RWPE2 (cell line): ENCODE measurements at regions not wholly inside any gene's neighbourhood (a gene's known extent, or its start where the extent isn't known, plus 50 kb on each side); places are given as distances from the start of the nearest gene placed in this dataset.

ENCODE experiments used
- ATAC-seq: fragments of 200-7000 bp; cut with Tn5 transposase; 3 replicates; pipeline ENCODE4 v1.9.1; 2021; ENCODE audit warnings: low read depth
- DNase-seq: peaks from one replicate; pipeline ENCODE4 v3.0.0-alpha.2; 2020; ENCODE audit warnings: low spot score
- H3K27ac ChIP-seq: fragments of 450-650 bp; 2 replicates; pipeline ENCODE4 v1.5.1; 2017; ENCODE audit warnings: mild to moderate bottlenecking; ENCODE audit not compliant: poor library complexity, severe bottlenecking
- H3K27me3 ChIP-seq: fragments of 250-450 bp; sonication (Bioruptor Pico); 2 replicates; pipeline ENCODE4 v1.5.1; 2021; ENCODE audit warnings: mild to moderate bottlenecking, moderate library complexity; ENCODE audit not compliant: insufficient read depth, poor library complexity, severe bottlenecking
- H3K36me3 ChIP-seq: fragments of 250-450 bp; sonication (Bioruptor Pico); 2 replicates; pipeline ENCODE4 v1.5.1; 2020; ENCODE audit warnings: low read depth, mild to moderate bottlenecking, moderate library complexity
- H3K4me1 ChIP-seq: fragments of 250-450 bp; sonication (Bioruptor Pico); 2 replicates; pipeline ENCODE4 v1.5.1; 2021; ENCODE audit warnings: mild to moderate bottlenecking, moderate library complexity; ENCODE audit not compliant: insufficient read depth, poor library complexity, severe bottlenecking
- H3K4me3 ChIP-seq: fragments of 250-450 bp; sonication (Bioruptor Pico); 2 replicates; pipeline ENCODE4 v1.5.1; 2021; ENCODE audit warnings: mild to moderate bottlenecking, moderate library complexity; ENCODE audit not compliant: severe bottlenecking
- H3K9me3 ChIP-seq: fragments of 250-450 bp; sonication (Bioruptor Pico); 2 replicates; pipeline ENCODE4 v1.5.1; 2021; ENCODE audit warnings: mild to moderate bottlenecking, moderate library complexity; ENCODE audit not compliant: severe bottlenecking
- TF ChIP-seq, protein P1 (sequence below): fragments of 450-650 bp; IDR thresholded peaks from one replicate; pipeline ENCODE4 v1.5.1; 2017; ENCODE audit warnings: mild to moderate bottlenecking, moderate library complexity; ENCODE audit not compliant: poor library complexity, severe bottlenecking

DNA sequence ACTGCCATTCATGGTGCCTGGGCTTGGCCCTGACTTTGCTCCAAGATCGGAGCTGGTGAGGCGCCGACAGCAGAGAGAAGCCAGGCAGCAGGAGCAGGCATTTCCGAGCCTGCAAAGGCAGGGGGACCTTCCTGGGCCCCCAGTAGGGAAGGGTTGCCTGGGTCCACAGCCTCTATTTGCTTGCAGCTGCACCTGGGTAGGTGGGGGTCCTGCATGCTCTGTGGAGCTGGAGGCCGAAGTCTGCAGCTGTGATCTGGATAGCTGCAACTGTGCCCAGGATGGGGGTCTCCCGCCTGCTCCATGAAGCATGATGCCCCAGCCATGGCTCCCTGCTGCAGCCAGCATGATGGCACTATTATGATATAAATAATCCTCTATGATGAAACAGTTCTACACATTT lies 2144.2 kb downstream of the PCDH9 start:
- no peak overlapping the region for H3K27ac ChIP-seq
- no peak overlapping the region for H3K4me3 ChIP-seq
- H3K9me3 ChIP-seq = no peaks in the 10 kb centered on the region
- no peak for ATAC-seq
- no peaks in the 10 kb centered on the region for H3K4me1 ChIP-seq
- DNase-seq = no peak
- no peaks in the 10 kb centered on the region for H3K36me3 ChIP-seq
- TF ChIP-seq, protein P1, sequence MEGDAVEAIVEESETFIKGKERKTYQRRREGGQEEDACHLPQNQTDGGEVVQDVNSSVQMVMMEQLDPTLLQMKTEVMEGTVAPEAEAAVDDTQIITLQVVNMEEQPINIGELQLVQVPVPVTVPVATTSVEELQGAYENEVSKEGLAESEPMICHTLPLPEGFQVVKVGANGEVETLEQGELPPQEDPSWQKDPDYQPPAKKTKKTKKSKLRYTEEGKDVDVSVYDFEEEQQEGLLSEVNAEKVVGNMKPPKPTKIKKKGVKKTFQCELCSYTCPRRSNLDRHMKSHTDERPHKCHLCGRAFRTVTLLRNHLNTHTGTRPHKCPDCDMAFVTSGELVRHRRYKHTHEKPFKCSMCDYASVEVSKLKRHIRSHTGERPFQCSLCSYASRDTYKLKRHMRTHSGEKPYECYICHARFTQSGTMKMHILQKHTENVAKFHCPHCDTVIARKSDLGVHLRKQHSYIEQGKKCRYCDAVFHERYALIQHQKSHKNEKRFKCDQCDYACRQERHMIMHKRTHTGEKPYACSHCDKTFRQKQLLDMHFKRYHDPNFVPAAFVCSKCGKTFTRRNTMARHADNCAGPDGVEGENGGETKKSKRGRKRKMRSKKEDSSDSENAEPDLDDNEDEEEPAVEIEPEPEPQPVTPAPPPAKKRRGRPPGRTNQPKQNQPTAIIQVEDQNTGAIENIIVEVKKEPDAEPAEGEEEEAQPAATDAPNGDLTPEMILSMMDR = no peak
- H3K27me3 ChIP-seq = no peaks in the 10 kb centered on the region

DNA sequence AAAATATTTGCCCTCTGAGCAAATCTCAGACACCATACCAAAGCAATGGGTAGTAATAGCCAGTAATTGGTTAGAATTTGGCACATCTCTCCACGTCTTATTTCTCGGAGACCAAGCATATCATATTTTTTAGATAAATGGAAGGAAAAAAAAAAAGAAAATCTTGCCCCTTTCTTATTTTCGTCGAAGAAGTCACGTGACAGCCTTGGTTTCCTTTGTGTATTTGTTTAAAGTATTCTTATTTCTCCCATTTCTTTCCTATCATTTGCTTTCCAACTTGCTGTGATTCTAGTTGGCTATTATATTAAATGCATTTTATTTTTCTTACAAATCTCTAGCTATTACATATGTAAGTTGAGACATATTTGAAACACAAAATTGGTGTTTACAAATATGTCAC lies 2155.9 kb downstream of the PCDH9 start:
- H3K4me3 ChIP-seq = no peak overlapping the region
- ATAC-seq (no peak), DNase-seq (no peak)
- H3K27me3 ChIP-seq = no peaks in the 10 kb centered on the region
- H3K9me3 ChIP-seq = no peaks in the 10 kb centered on the region
- H3K36me3 ChIP-seq = no peaks in the 10 kb centered on the region
- H3K27ac ChIP-seq = no peak overlapping the region
- TF ChIP-seq, protein P1 = no peak
- no peaks in the 10 kb centered on the region for H3K4me1 ChIP-seq

DNA sequence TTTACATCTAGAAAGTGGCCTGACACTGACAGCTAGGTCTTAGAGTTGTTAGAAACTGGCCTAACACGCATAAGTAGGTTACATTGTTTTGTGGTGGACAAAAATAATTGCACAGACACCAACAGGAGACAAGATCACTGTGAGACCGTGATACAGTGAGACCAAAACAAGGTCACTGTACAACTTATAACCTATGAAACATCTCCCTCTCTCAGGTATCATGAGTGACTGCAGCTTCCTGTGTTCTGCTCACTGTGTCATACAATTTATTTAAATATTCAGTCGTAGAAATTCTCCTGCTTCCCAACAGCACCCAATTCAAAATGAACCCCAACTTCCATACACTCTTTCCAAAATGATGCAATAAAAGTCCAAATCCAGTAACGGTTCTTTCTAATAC lies 2165.2 kb downstream of the PCDH9 start:
- Histone ChIP-seq H3K4me3 (no peak overlapping the region), H3K9me3 (no peaks in the 10 kb centered on the region), H3K4me1 (no peaks in the 10 kb centered on the region), H3K36me3 (no peaks in the 10 kb centered on the region), H3K27me3 (no peaks in the 10 kb centered on the region), H3K27ac (no peak overlapping the region)
- DNase-seq (no peak), ATAC-seq (no peak)
- TF ChIP-seq, protein P1 = no peak

DNA sequence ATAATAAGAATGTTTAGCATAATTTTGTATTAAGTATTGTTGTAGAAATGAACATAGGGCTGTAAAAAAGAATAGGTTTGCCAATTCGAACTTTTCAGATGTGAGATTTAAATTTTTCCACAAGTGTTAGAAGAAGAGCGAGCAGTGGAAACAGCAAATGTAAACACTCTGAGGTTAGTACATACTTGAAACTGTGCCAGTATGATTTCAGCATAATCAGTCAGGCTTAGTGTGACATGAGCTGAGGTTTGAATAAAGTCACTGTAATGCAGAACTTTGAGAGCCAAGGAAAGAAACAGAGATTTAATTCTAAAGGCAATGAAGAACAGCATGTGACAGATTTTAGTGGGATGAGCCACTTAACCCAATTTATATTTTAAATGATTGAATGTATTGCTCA lies 2166.4 kb downstream of the PCDH9 start:
- H3K4me3 ChIP-seq = no peak overlapping the region
- H3K9me3 ChIP-seq = no peaks in the 10 kb centered on the region
- DNase-seq (no peak), ATAC-seq (no peak)
- no peak overlapping the region for H3K27ac ChIP-seq
- no peaks in the 10 kb centered on the region for H3K36me3 ChIP-seq
- no peaks in the 10 kb centered on the region for H3K27me3 ChIP-seq
- no peaks in the 10 kb centered on the region for H3K4me1 ChIP-seq
- TF ChIP-seq, protein P1 = no peak

DNA sequence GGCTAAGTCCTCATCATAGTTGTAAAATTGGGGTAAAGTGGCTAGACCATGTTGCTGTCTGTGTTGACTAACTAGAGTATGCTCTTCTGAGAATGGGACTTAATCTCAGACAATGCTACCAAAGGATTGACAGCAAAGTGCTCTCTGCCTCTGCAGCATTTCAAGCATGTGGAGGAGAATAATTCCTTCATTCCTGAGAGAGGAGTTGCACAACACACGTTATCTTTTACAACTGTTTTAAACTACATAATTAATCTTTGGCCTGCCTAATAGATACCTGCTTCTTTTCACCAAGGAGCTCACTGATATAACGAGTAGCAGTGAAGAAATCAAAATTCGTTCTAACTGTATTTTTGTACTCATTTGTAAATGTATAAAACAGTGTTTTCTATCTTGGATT lies 2172.2 kb downstream of the PCDH9 start:
- ATAC-seq (no peak), DNase-seq (no peak)
- Histone ChIP-seq H3K36me3 (no peaks in the 10 kb centered on the region), H3K4me3 (no peak overlapping the region), H3K9me3 (no peaks in the 10 kb centered on the region), H3K27ac (no peak overlapping the region), H3K4me1 (no peaks in the 10 kb centered on the region), H3K27me3 (no peaks in the 10 kb centered on the region)
- TF ChIP-seq, protein P1 = no peak
